Heart right ventricle (tissue), 16 donors: ENCODE measurements at regions not wholly inside any gene's neighbourhood (a gene's known extent, or its start where the extent isn't known, plus 50 kb on each side); places are given as distances from the start of the nearest gene placed in this dataset.
A peak's percentile ranks its signal among the peaks of the same experiment; 100 is the strongest.

Source experiments
- ATAC-seq, 8 donors: fragments of 200-7000 bp; cut with Tn5 transposase; one replicate each; pipeline ENCODE4 v1.9.1; 2020; ENCODE audit warnings: mild to moderate bottlenecking in 8 of 8, moderate library complexity in 8 of 8, moderate number of reproducible peaks in 1 of 8
- DNase-seq, 2 donors: peaks; one replicate each; pipeline ENCODE4 v3.0.0-alpha.2; 2020
- H3K27ac ChIP-seq, 10 donors: fragments of 200-600 bp; sonication (generic) in 2 of 10; one replicate each; pipeline versions ENCODE4 v1.5.0 to v1.8.0; 2020 to 2022; ENCODE audit warnings: mild to moderate bottlenecking in 3 of 10
- H3K27me3 ChIP-seq, 7 donors: fragments of 200-600 bp; one replicate each; pipeline ENCODE4 v1.8.0; 2021 to 2022; ENCODE audit warnings: mild to moderate bottlenecking in 2 of 7
- H3K36me3 ChIP-seq, 9 donors: fragments of 200-600 bp; sonication (generic) in 1 of 9; one replicate each; pipeline versions ENCODE4 v1.5.0 to v1.8.0; 2020 to 2022; ENCODE audit warnings: mild to moderate bottlenecking in 2 of 9
- H3K4me1 ChIP-seq, 9 donors: fragments of 200-600 bp; sonication (generic) in 1 of 9; one replicate each; pipeline versions ENCODE4 v1.5.0 to v1.8.0; 2020 to 2022; ENCODE audit warnings: mild to moderate bottlenecking in 4 of 9
- H3K4me3 ChIP-seq, 10 donors: fragments of 200-600 bp; sonication (generic) in 2 of 10; one replicate each; pipeline versions ENCODE4 v1.5.0 to v1.8.0; 2020 to 2022; ENCODE audit warnings: mild to moderate bottlenecking in 7 of 10, moderate library complexity in 2 of 10
- H3K9me3 ChIP-seq, 11 donors: fragments of 200-600 bp in 10 of 11; sonication (generic) in 2 of 11; one replicate each; pipeline versions ENCODE4 v1.5.0 to v1.8.0; 2013 to 2022; ENCODE audit warnings: mild to moderate bottlenecking in 2 of 11, control low read depth in 1 of 11, moderate library complexity in 1 of 11
- CTCF ChIP-seq, 9 donors: fragments of 200-600 bp; sonication (generic) in 2 of 9; IDR thresholded peaks; one replicate each; pipeline versions ENCODE4 v1.5.0 to v1.8.0; 2021 to 2022; ENCODE audit warnings: antibody characterized with exemption in 9 of 9, mild to moderate bottlenecking in 5 of 9, moderate library complexity in 1 of 9
- WGBS, 2 donors: extraction: QIAGEN DNeasy Blood & Tissue Kit; methylation state at CpG; one replicate each; pipeline ENCODE4 v1.1.7; 2013; ENCODE audit warnings: inconsistent platforms in 1 of 2; 5-methylcytosine and 5-hydroxymethylcytosine counted together
- intact Hi-C, 10 donors: fragments of 100-400 bp; cut with DNase I; formaldehyde crosslinking; loops; one replicate each; pipeline versions ENCODE4 v1.11.1 to v1.14.2; 2022
- donor health status: Arrhythmogenic right ventricular cardiomyopathy.
- donor health status: ischemic (EF 13 %, LVEDD 7.1; RV severe dilation, severe dysfunction).
- donor health status: healthy with polysubstance abuse.
- donor health status: DM: no; HTN: yes; CAD: no.
- donor health status: DM: no; HTN: no; CAD: no.
- donor health status: ischemic (EF 25% LVEDD 6.9; RV normal size, moderate dysfunction).
- donor health status: ischemic (EF 25% LVEDD 5.7; RV mildly dilated, moderate dysfunction).
- donor health status: healthy.
- donor health status: DM: yes; HTN: yes; CAD: no.
- donor health status: Ischemic cardiomyopathy.
- donor health status: ischemic (EF 35%, LVEDD 5.7; RV mildly dilated, moderate dysfunction).
- donor health status: nonischemic (EF 11% LVEDD 7.7; RV severe dilation, severe dysfunction).
- donor health status: DM: yes; HTN: yes; CAD: no.
- donor health status: PGD.
- donor health status: ischemic (EF 29% LVEDD 5.4; RV normal size, mild dysfunction).
- donor health status: nonischemic (EF 23%, LVEDD 6.1; RV moderate dilation, normal function).

DNA sequence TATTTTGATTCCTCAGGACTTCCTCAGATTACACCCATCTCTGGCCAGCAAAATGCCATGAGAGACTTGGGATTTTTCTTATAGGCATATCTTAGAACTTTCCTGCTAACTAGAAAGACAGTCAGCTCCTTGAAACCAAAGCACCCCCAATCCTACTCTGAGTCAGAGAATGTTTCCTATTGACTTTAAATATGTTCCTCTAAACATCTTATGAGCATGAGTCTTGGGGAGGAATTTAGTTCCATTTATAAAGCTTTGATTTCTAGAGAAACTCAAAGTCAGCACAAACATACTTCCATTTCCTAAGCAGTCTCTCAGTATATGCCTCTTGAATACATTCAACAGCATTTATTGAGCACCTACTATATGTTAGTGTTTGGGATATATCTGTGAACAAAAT, 128.5 kb downstream of the INHBA start:
- ATAC-seq (no peak), DNase-seq (no peak)
- no peak for TF ChIP-seq CTCF (IDR thresholded peaks at IDR 0.05)
- intact Hi-C loops, result no loop called here
- Histone ChIP-seq H3K9me3 (no peaks in the 10 kb centered on the region), H3K36me3 (no peaks in the 10 kb centered on the region), H3K4me3 (no peak overlapping the region), H3K27me3 (no peaks in the 10 kb centered on the region), H3K4me1 (peaks cover 0 to 7% (median 0%) of the 10 kb centered on the region in 9 donors), H3K27ac (no peak overlapping the region)

DNA sequence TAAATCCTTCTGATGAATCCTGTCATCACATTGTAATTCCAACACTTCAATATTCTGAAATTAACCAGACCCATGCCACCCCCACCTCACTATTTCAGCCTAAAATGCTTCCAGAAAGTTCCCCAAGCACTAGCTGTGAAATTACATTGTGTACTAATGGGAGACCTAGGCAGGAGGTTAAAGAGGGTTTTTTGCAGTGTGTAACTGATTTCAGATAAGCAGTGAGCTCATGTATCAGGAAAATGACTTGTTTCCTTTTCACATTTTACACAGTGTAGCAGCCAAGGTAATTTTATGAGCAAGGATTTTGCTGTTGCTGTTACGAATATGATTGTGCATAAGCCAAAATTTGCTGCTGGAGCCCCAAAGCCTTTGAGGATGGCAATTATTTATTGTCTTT, 129.0 kb downstream of the INHBA start:
- no peaks in the 10 kb centered on the region for H3K27me3 ChIP-seq
- WGBS, 2 donors, result 54 to 59% methylated on average over 1 of the region's 1 CpG
- H3K27ac ChIP-seq, result no peak overlapping the region
- no peaks in the 10 kb centered on the region for H3K36me3 ChIP-seq
- peaks cover 0 to 7% (median 0%) of the 10 kb centered on the region in 9 donors for H3K4me1 ChIP-seq
- TF ChIP-seq CTCF (IDR thresholded peaks at IDR 0.05), result no peak
- DNase-seq (no peak), ATAC-seq (peak in 3 of 8 donors; percentile 21 to 54 (median 38))
- no peak overlapping the region for H3K4me3 ChIP-seq
- no peaks in the 10 kb centered on the region for H3K9me3 ChIP-seq
- intact Hi-C loops, result no loop called here

- Histone ChIP-seq H3K27ac (no peak overlapping the region), H3K27me3 (no peaks in the 10 kb centered on the region), H3K4me3 (no peak overlapping the region), H3K4me1 (peaks cover 0 to 7% (median 0%) of the 10 kb centered on the region in 9 donors), H3K36me3 (no peaks in the 10 kb centered on the region), H3K9me3 (no peaks in the 10 kb centered on the region)
- intact Hi-C loops, result no loop called here
- 93 to 94% methylated on average over 2 of the region's 2 CpGs for WGBS, 2 donors
- DNase-seq, result no peak
- no peak for ATAC-seq
- no peak for TF ChIP-seq CTCF (IDR thresholded peaks at IDR 0.05)
Measured at GRCh38 chr7:41573443-41573842, 129.4 kb downstream of the INHBA start.

- intact Hi-C loops, result no loop called here
- TF ChIP-seq CTCF (IDR thresholded peaks at IDR 0.05), result no peak
- 33 to 45% methylated on average over 2 of the region's 2 CpGs for WGBS, 2 donors
- H3K9me3 ChIP-seq, result no peaks in the 10 kb centered on the region
- ATAC-seq (peak in 5 of 8 donors; percentile 54 to 84 (median 59)), DNase-seq (no peak)
- H3K4me1 ChIP-seq, result peaks cover 0 to 7% (median 0%) of the 10 kb centered on the region in 9 donors
- H3K27me3 ChIP-seq, result no peaks in the 10 kb centered on the region
- H3K36me3 ChIP-seq, result no peaks in the 10 kb centered on the region
- peak overlapping the region in 1 of 10 donors; percentile 20 for H3K27ac ChIP-seq
- no peak overlapping the region for H3K4me3 ChIP-seq
Measured at GRCh38 chr7:41573015-41573414, 129.9 kb downstream of the INHBA start.
